Progenitor cell of endocrine pancreas (in vitro differentiated cells): ENCODE measurements at regions not wholly inside any gene's neighbourhood (a gene's known extent, or its start where the extent isn't known, plus 50 kb on each side); places are given as distances from the start of the nearest gene placed in this dataset.

Experiments
- DNase-seq: peaks from one replicate; pipeline ENCODE4 v3.0.0; 2021; ENCODE audit warnings: low spot score; ENCODE audit not compliant: unreplicated experiment
- H3K27ac Mint-ChIP-seq: 2 replicates; pipeline ENCODE4 v1.8.0; 2021; ENCODE audit warnings: mild to moderate bottlenecking, moderate library complexity, mixed read lengths
- H3K27me3 Mint-ChIP-seq: 2 replicates; pipeline ENCODE4 v1.8.0; 2021; ENCODE audit warnings: mixed read lengths
- H3K36me3 Mint-ChIP-seq: 2 replicates; pipeline ENCODE4 v1.8.0; 2022; ENCODE audit warnings: mixed read lengths; ENCODE audit not compliant: insufficient read depth
- H3K4me1 Mint-ChIP-seq: 2 replicates; pipeline ENCODE4 v1.8.0; 2021; ENCODE audit warnings: low read depth, mixed read lengths
- H3K4me3 Mint-ChIP-seq: 2 replicates; pipeline ENCODE4 v1.8.0; 2021; ENCODE audit warnings: low read depth, mild to moderate bottlenecking, moderate library complexity, mixed read lengths
- H3K9me3 Mint-ChIP-seq: 2 replicates; pipeline ENCODE4 v1.8.0; 2021; ENCODE audit warnings: low read depth, mixed read lengths
- TF ChIP-seq, protein P1 (sequence below): fragments of 200-600 bp; sonication (generic); IDR thresholded peaks from one replicate; pipeline ENCODE4 v1.5.0; 2021; ENCODE audit warnings: antibody characterized with exemption, mild to moderate bottlenecking; ENCODE audit not compliant: unreplicated experiment

DNA sequence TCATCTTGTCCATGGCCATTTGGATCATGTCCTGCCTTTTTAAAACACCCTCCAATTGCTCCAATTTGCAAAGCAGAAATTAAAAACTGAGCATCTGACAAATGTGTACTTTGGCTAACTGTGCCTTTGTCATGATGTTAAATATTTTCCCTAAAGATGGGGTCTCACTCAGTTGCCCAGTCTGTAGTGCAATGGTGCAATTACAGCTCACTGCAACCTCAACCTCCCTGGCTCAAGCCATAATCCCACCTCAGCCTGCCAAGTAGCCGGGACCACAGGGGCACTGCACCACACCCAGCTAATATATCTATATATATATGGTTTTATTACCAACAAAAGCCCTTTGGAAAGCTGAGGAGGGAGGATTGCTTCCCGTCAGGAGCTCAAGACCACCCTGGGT lies 782.7 kb downstream of the UQCRFS1 start:
- Mint-ChIP-seq H3K4me1 (peaks cover 15% of the 10 kb centered on the region), H3K27me3 (no peaks in the 10 kb centered on the region), H3K27ac (no peak overlapping the region), H3K4me3 (no peak overlapping the region), H3K9me3 (peaks cover 23% of the 10 kb centered on the region), H3K36me3 (peaks cover 8% of the 10 kb centered on the region)
- no peak for DNase-seq
- TF ChIP-seq, protein P1, sequence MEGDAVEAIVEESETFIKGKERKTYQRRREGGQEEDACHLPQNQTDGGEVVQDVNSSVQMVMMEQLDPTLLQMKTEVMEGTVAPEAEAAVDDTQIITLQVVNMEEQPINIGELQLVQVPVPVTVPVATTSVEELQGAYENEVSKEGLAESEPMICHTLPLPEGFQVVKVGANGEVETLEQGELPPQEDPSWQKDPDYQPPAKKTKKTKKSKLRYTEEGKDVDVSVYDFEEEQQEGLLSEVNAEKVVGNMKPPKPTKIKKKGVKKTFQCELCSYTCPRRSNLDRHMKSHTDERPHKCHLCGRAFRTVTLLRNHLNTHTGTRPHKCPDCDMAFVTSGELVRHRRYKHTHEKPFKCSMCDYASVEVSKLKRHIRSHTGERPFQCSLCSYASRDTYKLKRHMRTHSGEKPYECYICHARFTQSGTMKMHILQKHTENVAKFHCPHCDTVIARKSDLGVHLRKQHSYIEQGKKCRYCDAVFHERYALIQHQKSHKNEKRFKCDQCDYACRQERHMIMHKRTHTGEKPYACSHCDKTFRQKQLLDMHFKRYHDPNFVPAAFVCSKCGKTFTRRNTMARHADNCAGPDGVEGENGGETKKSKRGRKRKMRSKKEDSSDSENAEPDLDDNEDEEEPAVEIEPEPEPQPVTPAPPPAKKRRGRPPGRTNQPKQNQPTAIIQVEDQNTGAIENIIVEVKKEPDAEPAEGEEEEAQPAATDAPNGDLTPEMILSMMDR: no peak

DNA sequence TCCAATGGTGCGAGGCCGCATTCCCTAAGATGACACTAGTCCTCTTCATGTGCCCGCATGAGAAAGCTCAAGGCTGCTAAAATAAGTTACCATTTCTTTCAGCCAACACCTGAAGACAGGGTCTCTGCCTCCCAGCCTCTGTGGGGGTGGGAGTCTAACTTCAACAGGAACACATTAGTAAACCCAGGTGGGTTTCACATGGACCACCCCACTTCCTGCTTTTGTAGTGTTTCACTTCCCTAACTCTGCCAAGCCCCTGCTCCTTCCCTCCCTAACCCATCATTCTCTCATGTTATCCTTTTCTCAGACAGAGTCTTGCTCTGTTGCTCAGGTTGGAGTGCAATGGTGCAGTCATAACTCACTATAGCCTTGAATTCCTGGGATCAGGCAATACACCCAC lies 783.6 kb downstream of the UQCRFS1 start:
- no peak overlapping the region for H3K27ac Mint-ChIP-seq

DNA sequence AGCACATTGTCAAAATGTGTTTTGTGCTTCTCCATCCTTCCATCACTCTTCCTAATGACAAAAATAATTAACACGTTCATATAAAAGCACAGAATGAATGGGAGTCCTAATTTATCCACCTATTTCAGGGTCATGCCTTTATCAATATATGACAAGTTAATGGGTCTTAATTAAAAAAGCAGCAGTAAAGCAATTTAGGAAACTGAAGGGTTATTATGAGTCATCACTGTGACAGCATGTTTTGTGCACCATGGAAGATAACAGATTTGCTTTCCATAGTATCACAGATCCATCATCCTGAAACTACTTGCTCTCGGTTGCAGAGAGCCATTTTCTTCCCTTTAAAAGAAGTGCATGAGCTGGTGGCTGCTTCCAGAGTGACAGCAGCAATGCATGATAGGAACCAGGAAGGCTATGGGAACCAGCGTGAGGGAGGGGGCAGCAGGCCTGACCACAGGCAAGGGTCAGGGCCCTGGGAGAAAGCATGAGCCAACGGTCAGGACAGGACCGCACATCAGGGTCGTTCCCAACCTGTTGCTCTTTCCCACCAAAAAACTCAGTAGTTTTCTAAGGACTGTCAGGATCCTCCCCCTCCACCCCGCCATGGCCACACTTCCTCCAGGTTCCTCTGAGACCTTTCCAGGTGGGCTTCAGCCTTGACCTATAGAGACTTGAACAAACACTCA lies 784.1 kb downstream of the UQCRFS1 start:
- Mint-ChIP-seq H3K27ac (no peak overlapping the region), H3K36me3 (peaks cover 2% of the 10 kb centered on the region), H3K4me1 (peaks cover 29% of the 10 kb centered on the region), H3K9me3 (peaks cover 10% of the 10 kb centered on the region), H3K4me3 (no peak overlapping the region), H3K27me3 (no peaks in the 10 kb centered on the region)
- TF ChIP-seq, protein P1: no peak
- DNase-seq: no peak

More for the DNA sequence above, 783.6 kb downstream of the UQCRFS1 start:
- Mint-ChIP-seq H3K27me3 (no peaks in the 10 kb centered on the region), H3K4me3 (no peak overlapping the region), H3K36me3 (peaks cover 2% of the 10 kb centered on the region), H3K4me1 (peaks cover 24% of the 10 kb centered on the region), H3K9me3 (peaks cover 14% of the 10 kb centered on the region)
- no peak for DNase-seq
- TF ChIP-seq, protein P1: no peak

DNA sequence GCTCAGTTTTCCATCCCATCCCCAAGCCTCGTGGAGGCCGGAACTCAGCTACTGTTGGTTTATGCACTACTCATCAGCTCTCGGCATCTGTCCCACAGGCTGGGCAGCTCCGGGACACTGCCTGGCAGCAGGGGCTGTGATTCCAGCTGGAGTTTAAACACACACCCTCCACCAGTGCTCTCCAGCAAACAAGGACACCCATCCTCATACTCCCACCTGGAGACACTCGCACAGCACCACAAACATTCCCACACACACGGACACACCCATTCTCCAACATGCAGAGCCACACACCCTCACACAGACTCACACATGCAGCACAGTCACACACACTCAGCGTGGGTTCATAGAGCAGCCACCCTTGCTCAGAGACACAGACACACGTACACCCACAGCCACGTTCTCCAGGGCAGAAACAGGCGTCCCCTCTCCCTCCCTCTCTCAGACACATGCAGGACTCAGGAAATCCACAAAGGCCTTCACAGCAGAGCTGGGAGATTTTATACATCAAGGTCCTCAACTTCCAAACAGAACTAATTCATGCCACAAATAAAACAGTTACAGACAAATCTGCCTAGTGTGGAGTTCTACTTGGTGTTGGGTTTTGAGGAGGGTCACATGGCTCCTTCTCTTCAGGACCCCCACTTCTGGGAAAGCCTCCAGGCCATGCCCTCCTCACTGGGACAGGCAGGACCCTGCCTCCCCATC lies 785.4 kb downstream of the UQCRFS1 start:
- H3K27me3 Mint-ChIP-seq: no peaks in the 10 kb centered on the region
- H3K27ac Mint-ChIP-seq: peak overlapping the region; percentile 9
- no peak overlapping the region for H3K4me3 Mint-ChIP-seq
- no peaks in the 10 kb centered on the region for H3K36me3 Mint-ChIP-seq
- TF ChIP-seq, protein P1: no peak
- peaks cover 5% of the 10 kb centered on the region for H3K9me3 Mint-ChIP-seq
- H3K4me1 Mint-ChIP-seq: peaks cover 38% of the 10 kb centered on the region
- no peak for DNase-seq

DNA sequence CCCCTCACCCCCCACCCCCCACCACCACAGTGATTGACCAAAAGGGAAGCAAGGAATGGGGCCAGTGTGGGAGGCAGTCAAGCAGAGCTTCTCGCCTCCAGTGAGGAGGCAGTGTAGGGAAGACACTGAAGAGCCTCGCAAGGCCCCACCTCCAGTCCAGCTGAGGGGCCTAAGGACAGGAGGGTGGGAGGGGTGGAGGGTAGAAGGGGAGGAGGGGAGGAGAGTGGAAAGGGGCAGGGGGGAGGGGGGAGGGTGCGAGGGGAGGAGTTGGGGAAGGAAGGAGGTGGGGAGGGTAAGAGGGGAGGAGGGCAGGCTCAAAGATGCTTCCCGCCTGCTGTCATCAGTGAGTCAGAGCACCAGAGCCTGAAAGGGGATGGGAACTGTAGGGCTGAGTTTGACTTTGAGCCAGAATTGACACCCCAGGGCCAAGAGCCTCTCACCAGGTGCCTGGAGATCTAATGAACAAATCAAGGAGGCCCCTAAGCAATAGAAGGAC lies 786.2 kb downstream of the UQCRFS1 start:
- Mint-ChIP-seq H3K4me3 (no peak overlapping the region), H3K27me3 (no peaks in the 10 kb centered on the region), H3K36me3 (no peaks in the 10 kb centered on the region), H3K9me3 (peaks cover 4% of the 10 kb centered on the region), H3K4me1 (peaks cover 42% of the 10 kb centered on the region), H3K27ac (no peak overlapping the region)
- TF ChIP-seq, protein P1: no peak
- no peak for DNase-seq
